HG03432 (cell line): ENCODE measurements at regions not wholly inside any gene's neighbourhood (a gene's known extent, or its start where the extent isn't known, plus 50 kb on each side); places are given as distances from the start of the nearest gene placed in this dataset.
"Not testable (repeated sequence)": the region's sequence is repeated elsewhere in the genome, so short reads cannot be mapped to it uniquely, and the experiment has no call there.

Experiments used
- ATAC-seq: cut with Tn5 transposase; IDR thresholded peaks from one replicate; pipeline ENCODE4 v1.9.1; 2021; ENCODE audit warnings: mild to moderate bottlenecking, moderate library complexity; ENCODE audit not compliant: unreplicated experiment

DNA sequence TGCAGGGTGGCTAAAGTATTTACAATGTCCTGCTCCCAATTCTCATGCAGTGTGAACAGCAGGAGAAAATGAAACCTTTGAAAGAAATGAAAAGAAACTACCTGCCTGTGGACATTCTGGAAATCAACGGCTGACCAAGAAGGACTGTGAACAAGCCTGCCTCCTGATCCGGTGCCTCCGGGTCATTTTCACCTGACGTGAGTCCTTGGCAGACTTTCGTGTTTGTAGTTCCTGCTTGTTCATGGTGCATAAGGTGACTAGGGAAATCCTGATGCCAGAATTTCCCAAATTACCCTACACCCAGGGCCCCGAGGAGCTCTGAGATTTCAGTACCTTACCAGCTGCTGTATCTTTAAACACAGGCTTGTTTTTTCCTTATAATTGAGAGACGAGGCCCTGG is 317.5 kb downstream of the TLE1 start:
- ATAC-seq = no peak

DNA sequence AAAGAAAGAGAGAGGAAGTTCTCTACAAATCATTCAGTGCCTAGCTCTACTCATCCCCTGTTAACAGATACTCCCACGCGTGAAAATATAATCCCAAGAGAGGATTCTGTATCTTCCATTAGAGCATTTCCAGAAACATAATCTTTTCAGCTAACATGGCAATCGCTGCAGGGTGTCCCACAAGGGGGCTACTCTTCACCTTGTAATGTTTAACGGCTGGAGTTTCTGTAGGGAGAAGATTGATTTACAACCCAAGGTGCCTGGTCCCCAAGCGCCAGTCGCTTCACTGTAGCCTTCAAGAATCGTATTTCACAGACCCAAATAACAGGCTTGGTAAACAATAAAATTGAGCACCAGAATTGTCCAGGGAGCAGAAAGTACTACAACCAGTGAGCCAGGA is 318.7 kb downstream of the TLE1 start:
- no peak for ATAC-seq

DNA sequence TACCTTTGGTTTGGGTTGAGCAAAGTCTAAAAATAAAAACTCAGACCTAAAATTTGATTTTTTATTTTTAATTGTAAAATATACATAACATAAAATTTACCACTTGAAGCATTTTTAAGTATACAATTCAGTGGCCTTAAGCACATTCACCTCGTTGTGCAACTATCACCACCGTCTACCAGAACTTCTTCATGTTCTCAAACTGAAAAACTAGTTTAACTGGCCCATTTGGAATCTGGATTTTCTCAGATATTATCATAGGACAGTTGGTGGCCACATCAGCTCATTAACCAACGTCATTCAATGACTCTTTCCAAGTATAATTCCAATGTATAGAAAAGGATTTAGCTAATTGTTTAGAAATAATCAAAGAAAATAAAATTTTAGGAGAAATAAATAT is 319.3 kb downstream of the TLE1 start:
- no peak for ATAC-seq

DNA sequence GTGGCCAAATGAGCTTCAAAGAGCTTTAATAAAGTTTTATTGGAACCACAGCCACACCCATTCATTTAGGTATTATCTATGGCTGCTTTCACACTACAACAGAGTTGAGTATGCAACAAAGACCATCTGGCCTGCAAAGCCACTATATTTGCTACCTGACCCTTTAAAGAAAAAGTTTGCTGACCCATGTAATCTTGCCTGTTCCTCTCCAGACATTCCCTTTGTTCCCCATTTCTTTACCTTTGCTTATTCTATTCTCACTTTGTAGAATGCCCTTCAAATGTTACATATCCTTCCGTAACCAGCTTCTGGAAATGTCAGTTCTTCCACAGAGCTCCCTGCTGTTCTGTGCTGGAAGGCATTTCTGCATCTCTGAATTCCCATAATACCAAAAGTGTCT is 320.2 kb downstream of the TLE1 start:
- no peak for ATAC-seq

DNA sequence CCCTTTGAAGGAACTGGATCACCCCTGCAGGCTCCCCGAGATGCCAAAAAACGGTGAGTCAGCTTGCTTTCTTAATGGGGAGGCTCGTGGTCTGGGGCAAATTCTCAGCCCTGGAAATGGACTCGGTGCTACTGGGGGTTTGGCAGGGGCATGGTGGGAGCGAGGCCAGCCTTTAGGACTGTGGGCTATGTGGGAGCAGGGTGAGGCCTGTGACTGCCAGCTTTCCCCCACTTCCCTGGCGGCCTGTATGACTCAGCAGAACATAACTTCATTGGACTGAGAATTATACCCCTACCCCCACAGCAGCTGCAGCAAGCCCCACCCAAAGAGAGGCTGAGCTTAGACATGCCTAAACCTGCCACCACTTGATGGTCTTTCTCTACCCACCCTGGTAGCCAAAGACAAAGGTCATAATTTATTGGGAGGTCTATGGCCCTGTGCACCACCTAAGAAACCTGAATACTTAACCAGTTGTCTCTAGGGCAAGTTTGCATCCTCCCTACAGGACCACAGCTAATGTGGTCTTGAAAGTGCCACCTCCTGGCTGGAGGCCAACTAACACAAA is 325.3 kb downstream of the TLE1 start:
- no peak for ATAC-seq

DNA sequence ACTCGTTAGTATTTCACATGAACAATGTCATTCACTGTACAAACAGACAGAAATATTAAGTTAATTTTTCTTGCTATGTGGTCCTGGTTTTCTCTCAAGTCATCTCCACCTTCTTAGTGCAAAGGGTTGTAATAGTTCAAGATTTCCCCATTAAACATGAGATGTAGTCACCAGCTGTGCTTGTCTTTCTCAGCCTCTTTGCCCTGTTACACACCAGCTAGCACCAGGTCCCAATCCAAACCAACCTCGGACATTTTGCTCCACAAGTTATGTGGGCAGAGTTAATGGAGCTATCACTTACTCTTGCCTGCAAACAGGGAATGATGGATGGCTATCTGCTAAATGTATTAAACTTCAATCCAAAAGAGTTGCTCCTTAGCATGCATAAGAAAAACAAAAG is 328.1 kb downstream of the TLE1 start:
- no peak for ATAC-seq

DNA sequence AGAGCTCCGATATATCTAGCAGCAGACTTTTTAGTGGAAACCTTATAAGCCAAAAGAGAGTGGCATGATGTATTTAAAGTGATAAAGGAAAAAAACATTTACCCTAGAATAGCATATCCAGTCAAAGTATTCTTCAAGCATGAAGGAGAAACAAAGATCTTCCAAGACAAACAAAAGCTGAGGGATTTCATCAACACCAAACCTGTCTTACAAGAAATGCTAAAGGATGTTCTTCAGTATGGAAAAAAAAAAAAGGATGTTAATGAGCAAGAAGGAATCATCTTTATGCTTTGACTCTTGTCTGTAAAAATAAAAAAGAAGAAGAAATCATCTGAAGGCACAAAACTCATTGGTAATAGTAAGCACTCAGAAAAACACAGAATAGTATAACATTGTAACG is 338.2 kb downstream of the TLE1 start:
- ATAC-seq = no peak

DNA sequence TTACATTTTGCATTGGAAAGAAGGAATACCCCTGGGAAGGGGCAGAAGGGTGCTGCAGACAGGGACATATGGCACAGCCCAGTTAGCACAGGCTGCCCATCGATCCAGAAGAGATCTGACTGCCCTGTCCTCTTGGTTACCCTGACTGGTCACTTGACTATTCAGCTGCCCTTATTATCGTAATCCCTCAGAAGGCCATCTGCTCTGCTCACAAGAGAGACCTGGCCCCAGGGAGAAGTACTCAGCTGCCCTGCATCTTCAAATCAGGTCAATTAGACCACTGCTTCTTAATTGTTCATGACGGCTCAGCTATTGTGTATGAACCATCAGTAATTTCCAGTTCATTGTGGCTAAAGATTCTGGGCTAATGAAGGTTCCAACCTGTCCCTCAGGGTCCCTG is 345.0 kb downstream of the TLE1 start:
- ATAC-seq = no peak

DNA sequence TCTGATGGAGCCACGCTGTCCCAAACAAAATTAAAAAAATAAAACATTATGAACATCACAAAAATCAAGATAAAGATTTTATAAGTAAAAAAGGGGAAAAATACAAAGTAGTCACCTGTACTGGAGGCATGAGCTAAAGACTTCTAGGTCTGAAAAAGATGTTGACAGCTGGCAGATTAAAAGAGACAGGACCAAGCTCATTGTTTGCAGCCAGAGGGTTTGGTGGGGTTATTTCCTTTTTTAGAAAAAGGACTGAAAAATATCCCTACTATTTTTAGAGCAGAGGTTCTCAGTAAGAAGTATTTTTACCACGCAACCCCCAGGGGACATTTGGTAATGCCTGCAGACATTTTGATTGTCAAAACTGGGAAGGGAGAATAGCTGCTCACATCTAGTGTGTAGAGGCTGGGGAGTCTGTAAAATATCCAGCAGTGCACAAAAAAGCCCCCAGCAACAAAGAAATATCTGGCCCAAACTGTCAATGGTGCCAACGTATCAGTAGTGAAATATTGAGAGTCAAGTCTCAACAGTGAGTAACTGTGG is 353.4 kb downstream of the TLE1 start:
- no peak for ATAC-seq

DNA sequence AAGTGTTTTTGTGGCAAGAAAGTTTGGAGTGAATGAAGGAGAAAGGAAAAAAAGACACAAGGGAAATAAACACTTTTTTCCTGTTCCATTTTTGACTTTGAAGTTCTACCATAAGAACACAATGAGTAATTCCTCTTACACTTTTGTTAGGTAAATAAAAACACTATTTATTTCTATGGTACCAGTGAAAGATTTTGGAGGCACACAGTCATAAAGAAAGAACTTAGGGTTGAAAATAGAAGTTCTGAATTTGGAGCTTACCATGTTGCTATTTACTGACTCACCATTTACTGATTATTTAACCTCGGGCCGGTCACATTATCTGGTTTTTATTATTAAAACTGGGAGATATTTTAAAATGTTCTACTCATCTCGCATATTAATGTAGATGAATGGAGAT is 367.8 kb downstream of the TLE1 start:
- ATAC-seq = no peak

DNA sequence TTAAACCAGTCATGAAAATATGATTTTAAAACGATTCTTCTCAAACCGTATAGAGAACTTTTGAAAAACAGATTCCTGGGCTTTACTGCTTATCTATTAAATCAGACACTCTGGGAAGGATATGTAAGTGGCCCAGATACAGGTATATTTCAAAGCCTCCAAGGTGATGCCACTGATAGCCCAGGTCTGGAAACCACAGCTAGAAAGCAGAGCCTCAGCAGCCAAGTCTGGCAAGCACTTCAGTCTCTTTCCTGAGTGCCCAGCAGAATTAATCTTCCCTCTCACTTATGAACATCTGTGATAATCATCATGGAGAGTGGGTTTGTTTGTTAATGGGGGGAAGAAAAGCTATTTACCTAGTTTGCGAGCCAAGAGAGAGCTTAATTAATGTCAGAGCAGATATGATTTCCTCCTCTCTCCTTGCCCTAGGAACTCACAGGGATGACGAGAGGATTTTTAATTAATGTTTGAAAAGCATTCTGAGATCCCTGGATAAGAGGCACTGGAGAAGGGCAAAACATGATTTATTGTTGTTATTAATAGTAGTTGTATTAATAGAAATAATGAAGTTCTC is 368.4 kb downstream of the TLE1 start:
- ATAC-seq = no peak

DNA sequence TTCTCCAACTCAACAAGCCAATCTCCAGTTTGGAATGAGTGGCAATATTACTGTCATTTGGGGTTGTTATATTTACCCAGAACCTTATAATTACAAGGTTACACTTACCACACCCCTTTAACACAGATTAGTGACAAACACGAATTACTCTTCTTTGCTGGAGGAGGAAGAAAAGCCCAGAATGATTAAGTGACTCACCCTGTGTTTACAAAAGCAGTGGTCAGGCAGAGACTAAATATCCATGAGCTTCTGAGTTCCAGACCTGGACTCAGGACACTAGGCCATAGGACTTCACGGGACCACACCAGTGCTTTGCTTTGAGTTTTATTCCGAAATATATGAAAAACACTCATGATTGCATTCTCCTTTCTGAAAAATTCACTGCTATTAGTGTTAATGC is 370.8 kb downstream of the TLE1 start:
- ATAC-seq = no peak

DNA sequence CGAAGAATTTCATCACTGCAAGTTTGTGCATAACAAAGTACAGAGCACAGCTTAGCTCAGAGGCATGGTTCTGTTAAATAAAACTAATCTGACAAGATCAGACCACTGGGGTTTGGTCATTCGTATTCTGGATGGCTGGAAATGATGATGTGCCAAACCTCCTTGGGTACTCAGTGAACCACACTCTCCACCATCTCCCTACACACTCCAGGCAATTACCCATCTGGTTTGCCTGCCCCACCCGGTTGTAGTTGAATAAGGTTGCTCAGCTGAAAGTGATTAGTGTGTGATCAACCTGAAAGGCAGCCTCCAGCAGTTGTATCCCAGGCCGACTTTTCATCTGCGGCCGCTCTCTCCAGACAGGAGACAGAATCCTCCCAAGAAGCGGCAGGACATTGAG is 371.4 kb downstream of the TLE1 start:
- no peak for ATAC-seq

DNA sequence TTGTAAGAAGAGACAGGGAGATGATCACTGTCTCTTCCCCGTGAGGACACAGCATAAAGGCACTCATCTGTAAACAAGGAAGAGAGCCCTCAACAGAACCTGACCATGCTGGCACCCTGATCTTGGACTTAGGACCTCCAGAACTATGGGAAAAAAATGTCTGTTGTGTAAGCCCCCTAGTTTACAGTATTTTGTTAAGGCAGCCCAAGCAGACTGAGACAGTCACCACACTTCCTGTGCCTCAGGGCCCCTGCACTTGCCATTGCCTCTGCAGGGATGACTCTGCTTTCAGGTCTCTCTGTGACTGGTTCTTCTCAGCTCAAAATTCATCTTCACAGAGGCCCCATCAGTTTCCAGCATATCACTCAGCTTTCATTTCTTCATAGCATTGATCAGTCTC is 372.1 kb downstream of the TLE1 start:
- ATAC-seq = no peak

DNA sequence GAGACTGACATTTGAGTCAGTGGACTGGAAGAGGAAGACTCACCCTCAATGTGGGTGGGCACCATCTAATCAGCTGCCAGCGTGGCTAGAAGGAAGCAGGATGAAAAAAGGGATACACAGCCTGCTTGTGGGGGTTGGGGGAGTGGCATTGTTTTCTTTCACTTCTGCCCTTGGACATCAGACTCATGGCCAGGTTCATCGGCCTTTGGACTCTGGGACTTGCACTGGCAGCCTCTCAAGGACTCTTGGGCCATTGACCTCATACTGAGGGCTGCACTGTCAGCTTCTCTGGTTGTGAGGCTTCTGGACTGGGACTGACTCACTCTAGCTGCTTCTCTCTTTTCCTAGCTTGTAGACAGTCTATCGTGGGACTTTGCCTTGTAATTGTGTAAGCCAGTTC is 374.9 kb downstream of the TLE1 start:
- no peak for ATAC-seq

DNA sequence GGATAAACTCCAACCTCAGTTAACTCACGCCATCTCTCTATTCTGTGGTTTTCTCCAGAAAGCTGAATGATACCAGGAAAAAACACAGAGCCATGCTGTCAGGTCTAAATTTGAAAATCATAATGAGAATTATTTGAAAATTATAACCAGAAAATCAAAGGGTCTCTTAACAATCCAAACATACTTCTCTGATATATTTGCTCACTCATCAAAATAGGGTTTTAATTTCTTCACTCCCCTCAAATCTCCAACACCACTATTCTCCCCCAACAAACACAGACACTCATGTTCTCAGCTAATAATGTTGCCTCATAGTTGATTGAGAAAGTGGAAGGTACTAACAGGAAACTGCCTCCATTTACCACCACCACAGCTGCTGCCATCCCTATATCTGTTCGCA is 375.5 kb downstream of the TLE1 start:
- no peak for ATAC-seq

DNA sequence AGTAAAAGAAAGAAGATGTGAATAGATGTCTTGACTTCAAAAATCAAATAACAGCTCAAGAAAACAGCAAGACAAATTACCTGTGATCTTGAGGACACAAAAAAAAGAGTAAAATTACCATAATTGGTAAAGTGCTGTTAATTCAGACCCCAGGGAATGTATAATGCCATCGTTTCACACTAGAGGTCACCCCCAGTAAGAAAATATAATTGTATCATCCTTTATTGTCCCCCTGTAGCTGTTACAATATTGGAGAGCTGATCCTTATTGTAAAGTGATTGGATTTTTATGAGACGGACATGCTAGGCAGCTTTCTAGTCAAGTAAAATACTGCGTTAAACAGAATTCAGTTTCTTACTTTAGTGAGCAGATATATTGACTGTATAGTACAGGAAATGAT is 377.0 kb downstream of the TLE1 start:
- no peak for ATAC-seq

DNA sequence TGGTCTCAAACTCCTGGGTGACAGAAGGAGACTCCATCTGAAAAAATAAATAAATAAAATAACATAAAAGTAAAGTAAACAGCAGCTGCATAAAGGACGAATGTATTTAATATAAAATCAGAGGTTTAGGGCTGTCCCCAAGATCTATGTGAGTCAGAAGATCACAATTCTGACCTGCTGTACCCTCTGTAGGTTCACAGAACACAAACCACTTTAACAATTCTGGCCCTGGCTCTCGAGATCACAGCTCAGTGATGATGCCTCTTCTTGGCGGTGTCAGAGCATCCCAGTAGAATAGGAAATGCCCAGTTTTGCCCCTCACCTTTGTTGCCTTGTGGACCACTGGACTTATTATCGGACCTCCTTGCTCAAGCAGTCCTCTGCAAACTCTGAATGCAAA is 380.9 kb downstream of the TLE1 start:
- ATAC-seq = no peak

DNA sequence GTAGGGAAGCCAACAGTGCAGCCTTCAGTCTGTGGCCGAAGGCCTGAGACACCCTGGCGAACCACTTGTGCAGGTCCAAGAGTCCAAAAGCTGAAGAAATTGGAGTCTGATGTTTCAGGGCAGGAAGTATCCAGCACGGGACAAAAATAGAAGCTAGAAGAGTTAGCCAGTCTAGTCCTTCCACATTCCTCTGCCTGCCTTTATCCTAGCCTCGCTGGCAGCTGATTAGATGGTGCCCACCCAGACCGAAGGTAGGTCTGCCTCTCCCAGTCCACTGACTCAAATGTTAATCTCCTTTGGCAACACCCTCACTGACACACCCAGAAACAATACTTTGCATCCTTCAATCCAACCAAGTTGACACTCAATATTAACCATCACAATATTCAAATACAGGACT is 381.6 kb downstream of the TLE1 start:
- ATAC-seq = not testable (repeated sequence)

DNA sequence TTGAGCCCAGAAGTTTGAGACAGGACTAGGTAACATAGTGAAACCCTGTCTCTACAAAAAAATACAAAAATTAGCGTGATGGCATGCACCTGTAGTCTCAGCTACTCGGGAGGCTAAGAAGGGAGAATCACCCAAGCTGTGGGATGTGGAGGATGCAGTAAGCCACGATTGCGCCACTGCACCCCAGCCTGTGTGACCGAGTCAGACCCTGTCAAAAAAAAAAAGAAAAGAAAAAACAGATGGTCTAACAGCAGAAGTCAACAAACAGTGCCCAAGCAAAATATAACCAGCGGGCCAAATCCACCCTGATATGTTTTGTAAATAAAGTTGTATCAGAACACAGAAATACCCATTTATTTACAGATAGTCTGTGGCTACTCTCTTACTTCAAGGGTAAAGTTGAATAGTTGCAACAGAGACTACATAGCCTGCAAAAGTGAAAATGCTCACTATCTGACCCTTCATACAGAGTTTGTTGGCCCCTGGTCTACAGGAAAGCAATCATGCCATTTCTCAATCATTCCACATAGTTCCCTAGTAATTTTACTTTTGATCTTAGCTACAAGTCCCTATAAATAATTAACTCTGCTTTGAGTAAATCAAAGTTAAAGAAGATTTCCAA is 383.7 kb downstream of the TLE1 start:
- no peak for ATAC-seq

DNA sequence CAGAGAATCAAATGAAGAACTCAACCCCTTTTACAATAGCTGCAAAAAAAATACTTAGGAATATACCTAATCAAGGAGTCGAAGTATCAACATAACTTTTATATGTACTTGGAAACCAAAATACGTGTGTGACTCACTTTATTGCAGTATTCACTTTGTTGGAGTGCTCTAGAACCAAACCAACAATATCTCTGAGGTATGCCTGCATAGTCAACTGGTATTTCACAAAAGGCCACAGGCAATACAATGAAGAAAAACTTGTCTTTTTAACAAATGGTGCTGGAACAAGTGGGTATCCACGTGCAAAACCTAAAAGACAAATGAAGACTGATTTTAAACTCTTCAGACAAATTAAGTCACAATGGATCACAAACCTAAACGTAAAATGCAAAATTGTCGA is 385.7 kb downstream of the TLE1 start:
- no peak for ATAC-seq

DNA sequence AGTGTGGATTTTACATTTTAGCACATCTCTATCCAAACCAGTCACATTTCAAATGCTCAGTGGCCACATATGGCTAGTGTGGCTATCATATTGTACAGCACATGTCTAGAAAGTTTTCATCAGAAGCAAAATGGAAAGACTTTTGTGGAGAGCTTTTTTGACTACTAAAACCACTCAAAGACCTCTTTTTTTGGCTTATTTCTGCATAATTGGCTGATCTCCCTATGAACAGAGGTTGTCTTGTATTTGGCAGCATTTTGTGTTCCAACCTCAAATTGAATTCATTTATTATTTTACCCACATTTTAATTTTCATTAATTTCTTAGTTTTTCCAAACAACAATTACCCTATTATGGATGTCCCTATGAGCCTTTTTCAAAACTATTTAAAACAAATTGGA is 395.7 kb downstream of the TLE1 start:
- ATAC-seq = no peak
